Mucosa of descending colon (tissue), 3 donors: ENCODE measurements at regions not wholly inside any gene's neighbourhood (a gene's known extent, or its start where the extent isn't known, plus 50 kb on each side); places are given as distances from the start of the nearest gene placed in this dataset.
A peak's percentile ranks its signal among the peaks of the same experiment; 100 is the strongest.

Source experiments
- ATAC-seq: fragments of 200-7000 bp; cut with Tn5 transposase; one replicate; pipeline ENCODE4 v1.9.1; 2020; ENCODE audit warnings: mild to moderate bottlenecking, moderate library complexity
- DNase-seq, 3 donors: peaks; one replicate each; pipeline ENCODE4 v3.0.0-alpha.2; 2020
- H3K36me3 ChIP-seq: fragments of 200-600 bp; one replicate; pipeline ENCODE4 v1.8.0; 2021; ENCODE audit warnings: low read depth, mild to moderate bottlenecking
- H3K4me1 ChIP-seq: fragments of 200-600 bp; one replicate; pipeline ENCODE4 v1.8.0; 2021; ENCODE audit warnings: low read depth, mild to moderate bottlenecking
- H3K4me3 ChIP-seq: fragments of 200-600 bp; one replicate; pipeline ENCODE4 v1.8.0; 2021; ENCODE audit warnings: mild to moderate bottlenecking
- H3K9me3 ChIP-seq: fragments of 200-600 bp; one replicate; pipeline ENCODE4 v1.8.0; 2021; ENCODE audit warnings: mild to moderate bottlenecking
- CTCF ChIP-seq: fragments of 200-600 bp; IDR thresholded peaks from one replicate; pipeline ENCODE4 v1.8.0; 2022; ENCODE audit warnings: antibody characterized with exemption, mild to moderate bottlenecking
- intact Hi-C, 2 donors: fragments of 100-400 bp; cut with DNase I in 1 of 2; cut with micrococcal nuclease in 1 of 2; formaldehyde crosslinking; loops; one replicate each; pipeline versions ENCODE4 v1.11.0 to v1.11.1; 2022; cut with DNase I, micrococcal nuclease
- donor health status: DM: no; HTN: no; CAD: no; lungs with moderate emphysema.
- donor health status: DM: no; HTN: no; CAD: no.
- donor health status: DM: no; HTN: yes; CAD: no.

DNA sequence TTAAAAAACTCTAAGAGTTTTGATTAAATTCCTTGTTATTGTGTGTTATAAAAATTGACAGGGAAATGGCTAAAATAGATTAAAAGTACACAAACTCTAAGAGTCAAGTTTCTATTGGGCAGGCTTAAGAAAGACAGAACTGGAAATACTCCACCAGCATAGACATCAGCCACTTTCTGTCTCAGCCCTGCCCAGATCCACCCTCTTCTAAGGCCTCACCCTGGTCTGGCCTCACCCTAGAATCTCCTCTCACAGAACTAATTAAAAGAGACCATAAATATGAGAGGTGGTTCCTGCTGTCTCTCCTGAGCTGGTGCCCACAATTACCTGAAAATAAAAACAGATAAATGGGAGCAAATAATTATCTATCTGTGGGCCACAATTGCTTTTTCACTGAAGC, 1951.0 kb downstream of the TP53TG3F start:
- ATAC-seq, result no peak
- TF ChIP-seq CTCF, result no peak

DNA sequence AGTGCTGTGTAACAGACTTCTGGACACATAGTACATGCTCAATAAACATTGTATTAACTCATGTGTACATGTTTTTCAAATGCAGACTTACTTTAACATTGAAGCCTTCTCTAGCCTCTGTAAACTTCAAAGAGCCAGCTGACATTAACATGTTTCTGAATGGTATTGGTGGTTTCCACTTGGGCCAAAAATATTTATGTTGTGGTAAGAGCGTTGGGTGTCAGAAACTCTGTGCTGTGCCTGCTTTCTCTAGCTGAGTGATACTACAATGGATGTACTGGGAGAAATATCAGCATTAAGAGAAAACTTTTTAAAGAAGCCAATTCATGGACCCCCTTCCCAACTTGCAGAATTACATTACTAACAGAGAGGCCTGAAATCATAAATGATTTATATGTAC, 1951.7 kb downstream of the TP53TG3F start:
- H3K4me1 ChIP-seq, result no peaks in the 10 kb centered on the region
- no peak for TF ChIP-seq CTCF
- H3K4me3 ChIP-seq, result no peak overlapping the region
- intact Hi-C loops, result no loop called here
- no peak for ATAC-seq
- DNase-seq, result no peak
- peaks cover 54% of the 10 kb centered on the region for H3K9me3 ChIP-seq
- no peaks in the 10 kb centered on the region for H3K36me3 ChIP-seq

More for the DNA sequence above, 1951.0 kb downstream of the TP53TG3F start:
- DNase-seq, result no peak
- no peaks in the 10 kb centered on the region for H3K4me1 ChIP-seq
- H3K9me3 ChIP-seq, result peaks cover 58% of the 10 kb centered on the region
- intact Hi-C loops, result no loop called here
- no peak overlapping the region for H3K4me3 ChIP-seq
- H3K36me3 ChIP-seq, result no peaks in the 10 kb centered on the region

- no peak for DNase-seq
- TF ChIP-seq CTCF, result no peak
- H3K4me3 ChIP-seq, result no peak overlapping the region
- intact Hi-C loops, result no loop called here
- peaks cover 59% of the 10 kb centered on the region for H3K9me3 ChIP-seq
- H3K36me3 ChIP-seq, result no peaks in the 10 kb centered on the region
- ATAC-seq, result no peak
- no peaks in the 10 kb centered on the region for H3K4me1 ChIP-seq
Measured at GRCh38 chr16:35414139-35414538, 1954.7 kb downstream of the TP53TG3F start.

DNA sequence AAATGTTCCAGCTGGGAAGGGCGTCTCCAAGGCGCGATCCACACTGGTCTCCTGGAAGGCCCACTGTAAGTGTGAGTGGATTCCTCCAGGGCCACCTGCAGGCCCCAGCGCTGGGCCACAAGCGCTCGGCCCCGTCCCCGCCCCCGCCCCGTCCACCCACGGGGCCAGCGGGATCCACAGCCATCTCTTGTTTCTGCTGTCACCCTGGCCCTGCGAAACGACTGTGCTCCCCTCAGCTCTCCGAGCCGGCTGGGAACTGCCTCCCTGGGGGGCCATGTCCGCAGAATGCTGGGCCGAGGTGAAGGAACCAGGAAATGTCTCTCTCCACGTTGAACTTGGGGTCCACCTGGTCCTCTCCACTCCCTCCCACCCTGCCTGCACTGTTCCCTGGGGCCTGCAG, 1955.2 kb downstream of the TP53TG3F start:
- ATAC-seq (no peak), DNase-seq (no peak)
- Histone ChIP-seq H3K4me1 (no peaks in the 10 kb centered on the region), H3K36me3 (no peaks in the 10 kb centered on the region), H3K4me3 (no peak overlapping the region), H3K9me3 (peaks cover 59% of the 10 kb centered on the region)
- no peak for TF ChIP-seq CTCF
- intact Hi-C loops, result no loop called here

- intact Hi-C loops, result no loop called here
- no peaks in the 10 kb centered on the region for H3K36me3 ChIP-seq
- H3K4me3 ChIP-seq, result no peak overlapping the region
- ATAC-seq, result no peak
- peaks cover 36% of the 10 kb centered on the region for H3K9me3 ChIP-seq
- peak in 1 of 3 donors; percentile 43 for DNase-seq
- TF ChIP-seq CTCF, result no peak
- H3K4me1 ChIP-seq, result no peaks in the 10 kb centered on the region
Measured at GRCh38 chr16:35425270-35425669, 1965.9 kb downstream of the TP53TG3F start.
